NCI-H748 treated with DMSO at 0.1 percent for 48 hours (cell line): ENCODE measurements at regions not wholly inside any gene's neighbourhood (a gene's known extent, or its start where the extent isn't known, plus 50 kb on each side); places are given as distances from the start of the nearest gene placed in this dataset.
A peak's percentile ranks its signal among the peaks of the same experiment; 100 is the strongest.

Experiments
- DNase-seq: peaks from one replicate; lab custom pipeline; 2025; lab: John Stamatoyannopoulos, UW

- no peak for DNase-seq
These were observed 111.5 kb upstream of the EYS start for GRCh38 chr6:65818576-65818975.

- DNase-seq = no peak
These were observed 110.0 kb upstream of the EYS start for GRCh38 chr6:65816991-65817390.

GRCh38 chr6:65814071-65814470 lies 107.0 kb upstream of the EYS start:
- DNase-seq = no peak

- DNase-seq = no peak
These were observed 96.2 kb upstream of the EYS start for GRCh38 chr6:65803186-65803585.

- DNase-seq = peak; percentile 93
These were observed 92.4 kb upstream of the EYS start for GRCh38 chr6:65799389-65799788.

GRCh38 chr6:65798280-65799014 lies 91.4 kb upstream of the EYS start:
- no peak for DNase-seq

- no peak for DNase-seq
These were observed 83.6 kb upstream of the EYS start for GRCh38 chr6:65790666-65791065.

GRCh38 chr6:65787787-65788186 lies 80.8 kb upstream of the EYS start:
- DNase-seq = no peak

GRCh38 chr6:65786815-65787214 lies 79.8 kb upstream of the EYS start:
- DNase-seq = no peak

GRCh38 chr6:65780691-65781090 lies 73.7 kb upstream of the EYS start:
- DNase-seq = no peak

GRCh38 chr6:65776332-65776731 lies 69.3 kb upstream of the EYS start:
- DNase-seq = no peak

GRCh38 chr6:65771946-65772345 lies 64.9 kb upstream of the EYS start:
- no peak for DNase-seq

- no peak for DNase-seq
These were observed 54.9 kb upstream of the EYS start for GRCh38 chr6:65761890-65762289.

- no peak for DNase-seq
These were observed 53.3 kb upstream of the EYS start for GRCh38 chr6:65760285-65760684.
